HFFc6 (cell line): ENCODE measurements at regions not wholly inside any gene's neighbourhood (a gene's known extent, or its start where the extent isn't known, plus 50 kb on each side); places are given as distances from the start of the nearest gene placed in this dataset.
"Not testable (repeated sequence)": the region's sequence is repeated elsewhere in the genome, so short reads cannot be mapped to it uniquely, and the experiment has no call there.

ENCODE experiments used
- DNase-seq: peaks from one replicate; pipeline ENCODE4 v3.0.0-alpha.2; 2018
- H3K27ac Mint-ChIP-seq: 2 replicates; pipeline ENCODE4 v1.8.0; 2020; ENCODE audit warnings: mild to moderate bottlenecking, mixed read lengths
- H3K27me3 Mint-ChIP-seq: 2 replicates; pipeline ENCODE4 v1.8.0; 2021; ENCODE audit warnings: mild to moderate bottlenecking, moderate library complexity, mixed read lengths; ENCODE audit not compliant: insufficient read depth
- H3K36me3 Mint-ChIP-seq: 2 replicates; pipeline ENCODE4 v1.8.0; 2021; ENCODE audit warnings: low read depth, mixed read lengths
- H3K4me1 Mint-ChIP-seq: 2 replicates; pipeline ENCODE4 v1.8.0; 2020; ENCODE audit warnings: low read depth, mixed read lengths
- H3K4me3 Mint-ChIP-seq: 2 replicates; pipeline ENCODE4 v1.8.0; 2020; ENCODE audit warnings: mild to moderate bottlenecking, moderate library complexity, mixed read lengths
- H3K9me3 Mint-ChIP-seq: 2 replicates; pipeline ENCODE4 v1.8.0; 2020; ENCODE audit warnings: mild to moderate bottlenecking, mixed read lengths
- CTCF ChIP-seq: fragments of 200-600 bp; sonication (generic); IDR thresholded peaks from 2 replicates; pipeline ENCODE4 v1.5.0; 2021; ENCODE audit warnings: antibody characterized with exemption, mild to moderate bottlenecking

GRCh38 chr7:68185631-68186456 is 1189.2 kb downstream of the TYW1 start:
- H3K9me3 Mint-ChIP-seq = peaks cover 47% of the 10 kb centered on the region
- DNase-seq = no peak
- no peak overlapping the region for H3K4me3 Mint-ChIP-seq
- H3K4me1 Mint-ChIP-seq = no peaks in the 10 kb centered on the region
- no peak for TF ChIP-seq CTCF
- no peak overlapping the region for H3K27ac Mint-ChIP-seq
- no peaks in the 10 kb centered on the region; the same call in 1 of the 2 replicates for H3K36me3 Mint-ChIP-seq
- H3K27me3 Mint-ChIP-seq = no peaks in the 10 kb centered on the region

- no peak for DNase-seq
- Mint-ChIP-seq H3K27me3 (no peaks in the 10 kb centered on the region), H3K36me3 (no peaks in the 10 kb centered on the region; the same call in 1 of the 2 replicates), H3K4me3 (no peak overlapping the region), H3K27ac (no peak overlapping the region), H3K9me3 (peaks cover 46% of the 10 kb centered on the region), H3K4me1 (no peaks in the 10 kb centered on the region)
- TF ChIP-seq CTCF = no peak
Observed at GRCh38 chr7:68187532-68187931, 1190.9 kb downstream of the TYW1 start.

GRCh38 chr7:68192941-68193340 is 1196.3 kb downstream of the TYW1 start:
- Mint-ChIP-seq H3K4me1 (no peaks in the 10 kb centered on the region), H3K27me3 (no peaks in the 10 kb centered on the region), H3K4me3 (no peak overlapping the region), H3K9me3 (peaks cover 40% of the 10 kb centered on the region), H3K36me3 (no peaks in the 10 kb centered on the region; the same call in 1 of the 2 replicates), H3K27ac (no peak overlapping the region)
- TF ChIP-seq CTCF = no peak
- DNase-seq = no peak

- H3K4me3 Mint-ChIP-seq, H3K27ac Mint-ChIP-seq: not testable (repeated sequence)
Observed at GRCh38 chr7:68195642-68196041, 1199.0 kb downstream of the TYW1 start.

GRCh38 chr7:68200051-68200670 is 1203.5 kb downstream of the TYW1 start:
- no peak for DNase-seq
- no peaks in the 10 kb centered on the region; the same call in 1 of the 2 replicates for H3K27me3 Mint-ChIP-seq
- no peaks in the 10 kb centered on the region for H3K4me1 Mint-ChIP-seq
- H3K36me3 Mint-ChIP-seq = no peaks in the 10 kb centered on the region; the same call in 1 of the 2 replicates
- H3K27ac Mint-ChIP-seq = no peak overlapping the region
- TF ChIP-seq CTCF = no peak
- H3K9me3 Mint-ChIP-seq = peaks cover 64% of the 10 kb centered on the region
- no peak overlapping the region for H3K4me3 Mint-ChIP-seq

More at GRCh38 chr7:68195642-68196041, 1199.0 kb downstream of the TYW1 start:
- peaks cover 57% of the 10 kb centered on the region for H3K9me3 Mint-ChIP-seq
- H3K27me3 Mint-ChIP-seq, H3K4me1 Mint-ChIP-seq, DNase-seq, H3K36me3 Mint-ChIP-seq: not testable (repeated sequence)

GRCh38 chr7:68203251-68203650 is 1206.6 kb downstream of the TYW1 start:
- Mint-ChIP-seq H3K4me3 (no peak overlapping the region), H3K36me3 (no peaks in the 10 kb centered on the region), H3K27ac (no peak overlapping the region), H3K9me3 (peaks cover 65% of the 10 kb centered on the region), H3K27me3 (no peaks in the 10 kb centered on the region; the same call in 1 of the 2 replicates), H3K4me1 (no peaks in the 10 kb centered on the region)
- no peak for TF ChIP-seq CTCF
- no peak for DNase-seq
